ENCODE measurements at regions not wholly inside any gene's neighbourhood (a gene's known extent, or its start where the extent isn't known, plus 50 kb on each side); places are given as distances from the start of the nearest gene placed in this dataset.

GRCh38 chr2:14684516-14684915, 52.0 kb downstream of the LRATD1 start:
- DNase-seq (ENCODE audit: low read depth): no peak

- DNase-seq (ENCODE audit: low read depth): peak; percentile 5
Measured at GRCh38 chr2:14690926-14691325, 58.4 kb downstream of the LRATD1 start.

GRCh38 chr2:14693874-14694273, 61.4 kb downstream of the LRATD1 start:
- DNase-seq (ENCODE audit: low read depth): no peak

GRCh38 chr2:14700753-14701152, 68.2 kb downstream of the LRATD1 start:
- DNase-seq (ENCODE audit: low read depth): peak; percentile 78

GRCh38 chr2:14702258-14702657, 69.7 kb downstream of the LRATD1 start:
- peak; percentile 42 for DNase-seq (ENCODE audit: low read depth)

- DNase-seq (ENCODE audit: low read depth): no peak
Measured at GRCh38 chr2:14706201-14706600, 73.7 kb downstream of the LRATD1 start.

- DNase-seq (ENCODE audit: low read depth): peak; percentile 11
Measured at GRCh38 chr2:14712111-14712510, 79.6 kb downstream of the LRATD1 start.

- DNase-seq (ENCODE audit: low read depth): no peak
Measured at GRCh38 chr2:14713248-14713647, 80.7 kb downstream of the LRATD1 start.

- DNase-seq (ENCODE audit: low read depth): no peak
Measured at GRCh38 chr2:14715600-14715999, 83.1 kb downstream of the LRATD1 start.

- no peak for DNase-seq (ENCODE audit: low read depth)
Measured at GRCh38 chr2:14716319-14716718, 83.8 kb downstream of the LRATD1 start.

GRCh38 chr2:14717131-14717530, 84.6 kb downstream of the LRATD1 start:
- DNase-seq (ENCODE audit: low read depth): no peak

- DNase-seq (ENCODE audit: low read depth): peak; percentile 44
Measured at GRCh38 chr2:14720319-14720718, 87.8 kb downstream of the LRATD1 start.

GRCh38 chr2:14720739-14721138, 88.2 kb downstream of the LRATD1 start:
- DNase-seq (ENCODE audit: low read depth): no peak

- peak; percentile 52 for DNase-seq (ENCODE audit: low read depth)
Measured at GRCh38 chr2:14722904-14723570, 90.5 kb downstream of the LRATD1 start.

- DNase-seq (ENCODE audit: low read depth): no peak
Measured at GRCh38 chr2:14723684-14724083, 91.2 kb downstream of the LRATD1 start.

GRCh38 chr2:14735696-14736095, 103.2 kb downstream of the LRATD1 start:
- DNase-seq (ENCODE audit: low read depth): no peak

GRCh38 chr2:14737201-14737600, 104.7 kb downstream of the LRATD1 start:
- DNase-seq (ENCODE audit: low read depth): no peak

- no peak for DNase-seq (ENCODE audit: low read depth)
Measured at GRCh38 chr2:14743861-14744260, 111.3 kb downstream of the LRATD1 start.

- no peak for DNase-seq (ENCODE audit: low read depth)
Measured at GRCh38 chr2:14745288-14746076, 113.0 kb downstream of the LRATD1 start.

- DNase-seq (ENCODE audit: low read depth): no peak
Measured at GRCh38 chr2:14746133-14746532, 113.6 kb downstream of the LRATD1 start.

- no peak for DNase-seq (ENCODE audit: low read depth)
Measured at GRCh38 chr2:14747447-14747846, 114.9 kb downstream of the LRATD1 start.

- DNase-seq (ENCODE audit: low read depth): peak; percentile 38
Measured at GRCh38 chr2:14749884-14750283, 117.4 kb downstream of the LRATD1 start.

GRCh38 chr2:14750433-14750832, 117.9 kb downstream of the LRATD1 start:
- no peak for DNase-seq (ENCODE audit: low read depth)

GRCh38 chr2:14751581-14751980, 119.1 kb downstream of the LRATD1 start:
- no peak for DNase-seq (ENCODE audit: low read depth)

Data from iris pigment epithelial cell (primary cell).